Tibial artery (tissue), 4 donors: ENCODE measurements at regions not wholly inside any gene's neighbourhood (a gene's known extent, or its start where the extent isn't known, plus 50 kb on each side); places are given as distances from the start of the nearest gene placed in this dataset.

Experiments
- DNase-seq, 2 donors: peaks; one replicate each; pipeline ENCODE4 v3.0.0-alpha.2; 2019
- H3K27ac ChIP-seq, 2 donors: fragments of 200-600 bp; sonication (generic) in 1 of 2; 1 replicate in 1 of 2; 2 replicates in 1 of 2; pipeline ENCODE4 v1.5.1; 2018 to 2019; ENCODE audit warnings: mild to moderate bottlenecking in 1 of 2
- H3K27me3 ChIP-seq, 2 donors: fragments of 200-600 bp; sonication (generic) in 1 of 2; one replicate each; pipeline versions ENCODE4 v1.5.1 to v1.6.0; 2016 to 2019
- H3K36me3 ChIP-seq, 3 donors: fragments of 200-600 bp; sonication (generic) in 2 of 3; one replicate each; pipeline ENCODE4 v1.5.1; 2016 to 2019; ENCODE audit warnings: mild to moderate bottlenecking in 2 of 3
- H3K4me1 ChIP-seq, 4 donors: fragments of 200-600 bp; sonication (generic) in 2 of 4; 1 replicate in 3 of 4; 2 replicates in 1 of 4; pipeline ENCODE4 v1.5.1; 2016 to 2019
- H3K4me3 ChIP-seq, 2 donors: fragments of 200-600 bp; sonication (generic) in 1 of 2; 1 replicate in 1 of 2; 2 replicates in 1 of 2; pipeline ENCODE4 v1.5.1; 2018 to 2019; ENCODE audit warnings: mild to moderate bottlenecking in 2 of 2
- H3K9me3 ChIP-seq, 3 donors: fragments of 200-600 bp; sonication (generic) in 1 of 3; one replicate each; pipeline ENCODE4 v1.5.1; 2016 to 2019
- intact Hi-C: fragments of 100-400 bp; cut with DNase I; formaldehyde crosslinking; loops from one replicate; pipeline ENCODE4 v1.15.0; 2023; ENCODE audit warnings: low total_unique reads
- TF ChIP-seq, protein P1 (sequence below), 2 experiments: fragments of 200-600 bp in 1 of 2; fragments of 450-650 bp in 1 of 2; IDR thresholded peaks; one replicate each; pipeline ENCODE4 v1.5.1; 2017 to 2019; ENCODE audit warnings: antibody characterized with exemption in 2 of 2, mild to moderate bottlenecking in 1 of 2, moderate library complexity in 1 of 2

DNA sequence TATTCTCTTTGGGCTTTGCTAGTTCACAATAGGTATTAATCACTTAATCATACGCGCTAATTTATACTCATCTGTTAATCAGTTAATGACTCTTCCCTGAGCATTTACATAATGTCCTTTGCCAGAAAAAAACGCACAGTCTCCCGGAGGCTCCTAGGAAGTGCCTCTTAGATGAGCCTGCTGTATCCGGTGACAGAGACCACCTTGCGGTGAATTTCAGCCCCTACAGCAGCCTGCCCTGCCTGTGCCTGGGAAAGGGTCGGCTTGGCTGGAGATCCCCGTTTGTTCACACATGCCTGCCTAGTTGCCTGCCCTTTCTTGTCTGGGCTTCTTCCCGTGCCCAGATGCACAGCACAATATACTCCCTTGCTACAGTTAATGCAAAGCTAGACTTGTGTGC, 152.9 kb downstream of the ZBTB18 start:
- H3K4me1 ChIP-seq: no peaks in the 10 kb centered on the region
- H3K27ac ChIP-seq: no peak overlapping the region
- H3K4me3 ChIP-seq: no peak overlapping the region
- no peaks in the 10 kb centered on the region for H3K9me3 ChIP-seq
- intact Hi-C loops: no loop called here
- DNase-seq: no peak
- TF ChIP-seq, protein P1, sequence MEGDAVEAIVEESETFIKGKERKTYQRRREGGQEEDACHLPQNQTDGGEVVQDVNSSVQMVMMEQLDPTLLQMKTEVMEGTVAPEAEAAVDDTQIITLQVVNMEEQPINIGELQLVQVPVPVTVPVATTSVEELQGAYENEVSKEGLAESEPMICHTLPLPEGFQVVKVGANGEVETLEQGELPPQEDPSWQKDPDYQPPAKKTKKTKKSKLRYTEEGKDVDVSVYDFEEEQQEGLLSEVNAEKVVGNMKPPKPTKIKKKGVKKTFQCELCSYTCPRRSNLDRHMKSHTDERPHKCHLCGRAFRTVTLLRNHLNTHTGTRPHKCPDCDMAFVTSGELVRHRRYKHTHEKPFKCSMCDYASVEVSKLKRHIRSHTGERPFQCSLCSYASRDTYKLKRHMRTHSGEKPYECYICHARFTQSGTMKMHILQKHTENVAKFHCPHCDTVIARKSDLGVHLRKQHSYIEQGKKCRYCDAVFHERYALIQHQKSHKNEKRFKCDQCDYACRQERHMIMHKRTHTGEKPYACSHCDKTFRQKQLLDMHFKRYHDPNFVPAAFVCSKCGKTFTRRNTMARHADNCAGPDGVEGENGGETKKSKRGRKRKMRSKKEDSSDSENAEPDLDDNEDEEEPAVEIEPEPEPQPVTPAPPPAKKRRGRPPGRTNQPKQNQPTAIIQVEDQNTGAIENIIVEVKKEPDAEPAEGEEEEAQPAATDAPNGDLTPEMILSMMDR (IDR thresholded peaks at IDR 0.05): no peak
- H3K36me3 ChIP-seq: no peaks in the 10 kb centered on the region
- H3K27me3 ChIP-seq: no peaks in the 10 kb centered on the region

DNA sequence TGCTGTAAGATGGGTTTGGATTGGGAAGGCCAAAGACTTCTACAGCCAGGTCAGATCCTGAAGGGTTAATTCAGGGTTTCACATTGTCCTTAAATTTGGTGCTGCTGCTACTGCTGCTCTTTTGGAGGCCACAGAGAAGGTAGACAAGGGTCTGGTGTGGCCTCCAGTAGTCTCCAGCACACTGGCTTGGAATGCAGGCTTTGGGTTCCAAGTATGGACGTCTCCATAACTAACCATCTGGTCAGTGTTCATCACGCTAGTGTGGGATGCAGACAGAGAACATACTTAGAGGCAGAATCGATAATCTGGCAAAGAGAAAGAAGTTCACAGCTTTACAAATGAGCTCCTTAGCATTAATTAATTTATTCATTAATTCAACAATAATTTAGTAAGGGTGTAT, 154.1 kb downstream of the ZBTB18 start:
- no peaks in the 10 kb centered on the region for H3K36me3 ChIP-seq
- no peak for DNase-seq
- TF ChIP-seq, protein P1 (IDR thresholded peaks at IDR 0.05): no peak
- no peaks in the 10 kb centered on the region for H3K4me1 ChIP-seq
- no peak overlapping the region for H3K27ac ChIP-seq
- no peaks in the 10 kb centered on the region for H3K27me3 ChIP-seq
- no peaks in the 10 kb centered on the region for H3K9me3 ChIP-seq
- intact Hi-C loops: no loop called here
- no peak overlapping the region for H3K4me3 ChIP-seq

DNA sequence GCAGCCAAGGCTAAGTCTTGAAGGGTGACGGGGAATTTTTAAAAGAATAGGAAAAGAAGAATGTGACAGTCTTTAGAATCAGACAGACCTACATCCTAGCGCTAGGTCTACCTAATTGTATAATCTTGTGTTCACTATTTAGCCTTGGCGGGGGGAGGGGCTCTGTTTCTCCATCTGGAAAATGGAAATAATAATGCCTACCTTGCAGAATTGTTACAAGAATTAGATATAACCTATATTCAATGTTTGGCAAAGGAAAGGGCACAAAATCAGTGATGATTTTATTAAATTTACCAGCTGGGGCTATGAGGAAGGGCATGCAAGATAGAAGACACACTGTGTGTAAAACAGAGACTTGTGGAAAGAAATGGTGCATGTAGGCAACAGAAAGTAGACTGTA, 154.8 kb downstream of the ZBTB18 start:
- Histone ChIP-seq H3K27me3 (no peaks in the 10 kb centered on the region), H3K4me1 (no peaks in the 10 kb centered on the region), H3K36me3 (no peaks in the 10 kb centered on the region), H3K27ac (no peak overlapping the region), H3K9me3 (no peaks in the 10 kb centered on the region), H3K4me3 (no peak overlapping the region)
- no peak for DNase-seq
- TF ChIP-seq, protein P1 (IDR thresholded peaks at IDR 0.05): no peak
- intact Hi-C loops: no loop called here

DNA sequence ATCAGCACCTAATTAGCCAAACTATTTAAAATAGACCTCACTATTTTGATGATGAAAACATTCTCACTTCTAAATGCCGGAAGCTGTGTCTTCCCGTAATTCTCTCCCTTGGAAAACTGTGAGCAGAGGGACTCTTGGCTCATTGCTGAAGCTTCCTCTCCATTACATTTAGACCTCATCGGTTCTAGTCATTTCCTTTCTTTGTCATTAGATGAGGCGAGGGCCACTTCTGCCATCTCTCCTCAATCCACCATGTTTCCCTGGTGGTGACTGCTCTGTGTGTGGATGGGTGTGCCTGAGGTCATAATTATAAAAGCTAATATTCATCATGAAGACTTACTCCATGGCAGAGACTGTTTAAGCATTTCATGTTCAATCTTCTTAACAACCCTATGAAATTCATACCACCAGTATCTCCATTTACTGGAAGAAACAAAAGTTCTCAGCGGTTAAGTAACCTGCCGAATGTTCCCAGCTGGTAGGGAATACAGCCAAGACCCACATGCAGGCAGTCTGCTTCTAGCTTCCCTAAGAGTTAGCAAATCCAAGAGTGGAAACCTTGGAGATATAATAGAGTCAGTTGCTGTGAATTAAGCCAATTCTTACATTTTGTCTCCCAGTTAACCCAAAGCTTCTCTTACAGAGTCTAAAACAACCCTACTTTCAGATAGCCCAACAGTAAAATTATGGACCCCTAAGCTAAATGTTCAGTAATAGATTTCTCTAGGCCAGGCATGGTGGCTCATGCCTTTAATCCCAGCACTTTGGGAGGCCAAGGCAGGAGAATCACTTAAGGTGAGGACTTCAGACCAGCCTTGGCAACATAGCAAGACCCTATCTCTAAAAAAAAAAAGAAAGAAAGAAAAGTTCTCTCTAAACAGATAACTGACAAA, 156.2 kb downstream of the ZBTB18 start:
- H3K4me3 ChIP-seq: no peak overlapping the region
- DNase-seq: no peak
- no peaks in the 10 kb centered on the region for H3K27me3 ChIP-seq
- peaks cover 0 to 11% (median 4%) of the 10 kb centered on the region in 4 donors for H3K4me1 ChIP-seq
- no peak overlapping the region for H3K27ac ChIP-seq
- TF ChIP-seq, protein P1 (IDR thresholded peaks at IDR 0.05): no peak
- intact Hi-C loops: no loop called here
- H3K36me3 ChIP-seq: no peaks in the 10 kb centered on the region
- no peaks in the 10 kb centered on the region for H3K9me3 ChIP-seq

DNA sequence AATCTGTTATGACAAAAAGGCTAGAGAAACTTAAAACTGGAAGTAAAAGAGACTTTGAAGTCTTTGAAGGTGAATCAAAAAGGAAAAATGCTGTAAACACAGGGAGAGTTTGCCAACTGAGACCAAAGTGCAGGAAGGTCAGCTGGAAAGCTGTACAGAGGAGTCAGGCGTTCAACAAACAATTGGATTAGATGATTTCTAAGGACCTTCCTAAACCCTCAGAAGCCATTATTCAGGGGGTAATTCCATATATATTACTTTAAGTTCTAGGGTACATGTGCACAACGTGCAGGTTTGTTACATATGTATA, 156.8 kb downstream of the ZBTB18 start:
- TF ChIP-seq, protein P1 (IDR thresholded peaks at IDR 0.05): no peak
- no peaks in the 10 kb centered on the region for H3K9me3 ChIP-seq
- no peaks in the 10 kb centered on the region for H3K27me3 ChIP-seq
- peaks cover 0 to 17% (median 6%) of the 10 kb centered on the region in 4 donors for H3K4me1 ChIP-seq
- no peak overlapping the region for H3K4me3 ChIP-seq
- no peak overlapping the region for H3K27ac ChIP-seq
- no peaks in the 10 kb centered on the region for H3K36me3 ChIP-seq
- no peak for DNase-seq
- intact Hi-C loops: no loop called here
